BLaER1 (cell line): ENCODE measurements at regions not wholly inside any gene's neighbourhood (a gene's known extent, or its start where the extent isn't known, plus 50 kb on each side); places are given as distances from the start of the nearest gene placed in this dataset.

Source experiments
- H3K27ac ChIP-seq: shearing (Covaris generic); formaldehyde crosslinking; 2 replicates; pipeline ENCODE4 v1.8.1; 2022
- H3K27me3 ChIP-seq: shearing (Covaris generic); formaldehyde crosslinking; 2 replicates; pipeline ENCODE4 v1.8.1; 2022
- H3K36me3 ChIP-seq: shearing (Covaris generic); formaldehyde crosslinking; 2 replicates; pipeline ENCODE4 v1.8.1; 2022
- H3K4me1 ChIP-seq: shearing (Covaris generic); formaldehyde crosslinking; 2 replicates; pipeline ENCODE4 v1.8.1; 2022
- H3K4me2 ChIP-seq: shearing (Covaris generic); formaldehyde crosslinking; 2 replicates; pipeline ENCODE4 v1.8.1; 2022
- H3K4me3 ChIP-seq: shearing (Covaris generic); formaldehyde crosslinking; 2 replicates; pipeline ENCODE4 v1.8.1; 2022
- H3K9ac ChIP-seq: shearing (Covaris generic); formaldehyde crosslinking; 2 replicates; pipeline ENCODE4 v1.8.1; 2022
- H3K9me3 ChIP-seq: shearing (Covaris generic); formaldehyde crosslinking; 2 replicates; pipeline ENCODE4 v1.8.1; 2022
- H4K20me1 ChIP-seq: shearing (Covaris generic); formaldehyde crosslinking; 2 replicates; pipeline ENCODE4 v1.8.1; 2022
- Cebpa-rat ChIP-seq: shearing (Covaris generic); IDR thresholded peaks from 2 replicates; pipeline ENCODE4 v1.8.1; 2022

DNA sequence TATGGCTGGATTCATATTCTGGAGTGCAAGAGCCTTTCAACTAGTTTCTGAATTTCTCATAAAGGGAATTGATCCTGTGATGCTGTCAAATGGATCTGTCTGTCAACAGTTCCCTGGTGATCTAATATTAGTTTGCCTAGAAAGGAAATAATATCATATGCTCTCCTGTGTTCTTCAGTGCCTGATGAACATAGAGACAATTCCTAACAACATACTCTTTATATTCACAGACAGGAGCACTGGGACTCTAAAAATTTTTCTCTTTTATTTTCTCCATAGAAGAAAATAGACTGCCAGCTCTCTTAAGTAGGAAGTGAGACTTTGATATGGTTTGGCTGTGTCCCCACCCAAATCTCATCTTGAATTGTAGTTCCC is 259.7 kb downstream of the TMX3 start:
- Histone ChIP-seq H3K27ac (no peak overlapping the region), H3K4me2 (no peak overlapping the region), H3K4me3 (no peak overlapping the region), H3K9me3 (peaks cover 6% of the 10 kb centered on the region; the same call in 1 of the 2 replicates), H4K20me1 (no peaks in the 10 kb centered on the region), H3K4me1 (no peaks in the 10 kb centered on the region), H3K9ac (no peak overlapping the region), H3K36me3 (no peaks in the 10 kb centered on the region), H3K27me3 (no peaks in the 10 kb centered on the region)
- TF ChIP-seq Cebpa-rat, result no peak

DNA sequence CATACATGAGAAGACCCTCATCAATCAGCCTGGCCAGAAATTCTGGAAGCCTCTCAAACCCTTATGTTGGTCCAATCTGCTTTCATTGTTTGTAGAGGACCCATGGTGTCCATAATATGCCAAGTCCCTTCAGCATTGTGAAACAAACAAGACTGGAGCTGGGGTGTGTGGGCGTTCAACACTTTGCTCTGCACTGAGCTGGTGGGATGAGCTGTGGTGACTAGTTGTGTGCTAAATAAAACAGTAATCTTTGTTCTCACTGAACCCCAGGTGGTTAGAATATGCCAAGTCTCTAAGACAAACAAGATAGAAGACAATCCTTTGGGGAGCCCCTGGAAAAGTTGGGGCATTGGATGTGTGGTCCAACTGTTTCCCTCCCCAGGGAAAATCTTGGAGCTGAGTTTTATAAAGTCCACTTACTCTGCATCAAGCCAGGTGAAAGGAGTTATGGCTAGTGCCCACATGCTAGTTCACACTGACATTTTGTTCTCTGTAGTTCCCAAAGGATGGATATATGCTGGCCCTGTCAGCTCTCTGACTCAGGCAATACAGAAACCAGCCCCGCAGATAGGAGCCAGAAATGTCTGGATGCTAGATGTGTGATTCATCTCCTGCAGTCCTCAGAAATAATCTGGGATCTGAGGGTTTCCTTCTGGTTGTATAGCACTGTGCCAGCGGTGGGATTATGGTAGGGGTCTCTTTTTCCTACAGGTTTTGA is 260.2 kb downstream of the TMX3 start:
- H3K9me3 ChIP-seq, result peaks cover 6% of the 10 kb centered on the region; the same call in 1 of the 2 replicates
- no peak overlapping the region for H3K4me2 ChIP-seq
- no peak overlapping the region for H3K4me3 ChIP-seq
- H3K9ac ChIP-seq, result no peak overlapping the region
- no peaks in the 10 kb centered on the region for H3K4me1 ChIP-seq
- TF ChIP-seq Cebpa-rat, result no peak
- no peak overlapping the region for H3K27ac ChIP-seq
- no peaks in the 10 kb centered on the region for H3K36me3 ChIP-seq
- H4K20me1 ChIP-seq, result no peaks in the 10 kb centered on the region
- no peaks in the 10 kb centered on the region for H3K27me3 ChIP-seq

DNA sequence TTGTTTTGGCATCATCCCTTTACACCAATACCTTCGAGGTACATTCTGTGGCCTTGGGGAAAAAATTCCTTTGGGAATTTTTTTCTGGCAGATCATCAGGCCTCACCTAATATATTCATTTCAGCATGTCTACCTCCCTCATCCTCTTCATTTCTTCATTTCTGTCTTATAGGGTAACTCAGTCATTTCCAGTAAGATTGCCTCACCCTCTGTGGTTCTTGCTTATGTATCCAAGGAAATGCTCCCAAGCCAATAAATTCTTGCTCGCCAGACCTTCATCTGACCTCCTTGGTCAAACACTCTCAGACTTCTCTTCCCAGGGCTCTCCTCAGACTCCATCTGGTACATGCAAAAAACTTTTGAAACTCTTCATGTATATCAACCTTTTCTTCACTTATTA is 265.6 kb downstream of the TMX3 start:
- H3K9ac ChIP-seq, result no peak overlapping the region
- no peak overlapping the region for H3K4me3 ChIP-seq
- no peak overlapping the region for H3K27ac ChIP-seq
- H3K4me2 ChIP-seq, result no peak overlapping the region
- no peaks in the 10 kb centered on the region for H3K27me3 ChIP-seq
- no peaks in the 10 kb centered on the region for H3K9me3 ChIP-seq
- no peak for TF ChIP-seq Cebpa-rat
- H3K36me3 ChIP-seq, result no peaks in the 10 kb centered on the region
- H3K4me1 ChIP-seq, result no peaks in the 10 kb centered on the region
- no peaks in the 10 kb centered on the region for H4K20me1 ChIP-seq

DNA sequence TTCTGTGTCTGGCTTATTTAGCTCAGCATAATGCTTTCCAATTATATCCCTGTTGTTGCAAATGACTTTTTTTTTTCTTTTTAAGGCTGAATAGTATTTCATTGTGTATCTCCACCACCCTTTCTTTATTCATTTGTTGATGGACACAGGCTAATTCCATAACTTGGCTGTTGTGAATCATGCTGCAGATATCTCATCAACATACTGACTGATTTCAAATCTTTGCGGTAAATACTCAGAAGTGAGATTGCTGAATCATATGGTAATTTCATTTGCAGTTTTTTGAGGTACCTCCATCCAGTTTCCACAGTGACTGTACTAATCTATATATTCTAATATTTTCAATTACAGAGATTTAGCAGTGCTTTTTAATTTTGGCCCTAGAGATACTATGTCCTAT is 266.2 kb downstream of the TMX3 start:
- Histone ChIP-seq H3K4me1 (no peaks in the 10 kb centered on the region), H4K20me1 (no peaks in the 10 kb centered on the region), H3K4me2 (no peak overlapping the region), H3K27me3 (no peaks in the 10 kb centered on the region), H3K9ac (no peak overlapping the region), H3K27ac (no peak overlapping the region), H3K36me3 (no peaks in the 10 kb centered on the region), H3K9me3 (no peaks in the 10 kb centered on the region), H3K4me3 (no peak overlapping the region)
- no peak for TF ChIP-seq Cebpa-rat

DNA sequence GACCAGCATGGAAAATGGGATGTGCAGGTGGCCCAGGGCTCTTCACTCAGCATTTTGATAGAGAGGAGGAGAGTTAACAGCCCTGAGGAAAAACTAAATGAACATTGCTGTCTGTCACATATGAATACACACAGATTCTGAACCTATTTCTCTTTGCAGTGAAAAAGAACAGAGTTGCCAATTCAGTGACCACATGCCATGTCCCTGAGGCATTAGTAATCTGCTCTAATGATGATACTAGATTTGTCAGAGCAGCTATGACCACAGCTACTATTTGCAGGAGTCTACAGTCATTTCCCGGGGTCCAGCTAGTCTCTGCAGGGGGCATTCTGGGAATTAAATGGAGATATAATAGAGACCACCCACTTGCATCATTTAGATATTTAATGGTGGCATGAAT is 267.6 kb downstream of the TMX3 start:
- Histone ChIP-seq H3K4me1 (no peaks in the 10 kb centered on the region), H3K4me2 (no peak overlapping the region), H3K36me3 (no peaks in the 10 kb centered on the region), H3K27me3 (no peaks in the 10 kb centered on the region), H4K20me1 (no peaks in the 10 kb centered on the region), H3K9ac (no peak overlapping the region), H3K4me3 (no peak overlapping the region), H3K9me3 (no peaks in the 10 kb centered on the region), H3K27ac (no peak overlapping the region)
- TF ChIP-seq Cebpa-rat, result no peak

DNA sequence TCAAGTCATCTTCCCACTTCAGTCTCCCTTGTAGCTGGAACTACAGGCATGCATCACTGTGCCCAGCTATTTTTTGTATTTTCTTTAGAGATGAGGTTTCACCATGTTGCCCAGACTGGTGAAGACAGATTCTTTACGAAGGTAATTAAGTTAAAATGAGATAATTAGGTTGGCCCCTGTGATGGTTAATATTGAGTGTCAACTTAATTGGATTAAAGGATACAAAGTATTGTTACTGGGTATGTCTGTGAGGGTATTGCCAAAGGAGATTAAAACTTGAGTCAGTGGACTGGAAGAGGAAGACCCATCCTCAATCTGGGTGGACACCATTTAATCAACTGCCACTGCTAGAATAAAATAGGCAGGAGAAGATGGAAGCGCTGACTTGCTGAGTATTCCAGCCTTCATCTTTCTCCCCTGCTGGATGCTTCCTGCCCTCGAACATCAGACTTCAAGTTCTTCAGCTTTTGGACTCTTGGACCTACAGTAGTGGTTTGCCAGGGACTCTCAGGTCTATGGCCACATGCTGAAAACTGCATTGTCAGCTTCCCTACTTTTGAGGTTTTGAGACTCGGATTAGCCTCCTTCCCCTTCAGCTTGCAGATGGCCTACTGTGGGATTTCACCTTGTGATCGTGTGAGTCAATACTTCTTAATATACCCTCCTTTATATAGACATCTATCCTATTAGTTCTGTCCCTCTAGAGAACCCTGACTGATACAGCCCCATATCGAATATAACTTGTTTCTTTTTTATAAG is 269.1 kb downstream of the TMX3 start:
- H3K27me3 ChIP-seq, result no peaks in the 10 kb centered on the region
- no peaks in the 10 kb centered on the region for H3K36me3 ChIP-seq
- H3K4me2 ChIP-seq, result no peak overlapping the region
- H3K9me3 ChIP-seq, result no peaks in the 10 kb centered on the region
- H3K27ac ChIP-seq, result no peak overlapping the region
- H3K4me3 ChIP-seq, result no peak overlapping the region
- no peaks in the 10 kb centered on the region for H4K20me1 ChIP-seq
- no peak for TF ChIP-seq Cebpa-rat
- no peak overlapping the region for H3K9ac ChIP-seq
- H3K4me1 ChIP-seq, result peaks cover 8% of the 10 kb centered on the region

DNA sequence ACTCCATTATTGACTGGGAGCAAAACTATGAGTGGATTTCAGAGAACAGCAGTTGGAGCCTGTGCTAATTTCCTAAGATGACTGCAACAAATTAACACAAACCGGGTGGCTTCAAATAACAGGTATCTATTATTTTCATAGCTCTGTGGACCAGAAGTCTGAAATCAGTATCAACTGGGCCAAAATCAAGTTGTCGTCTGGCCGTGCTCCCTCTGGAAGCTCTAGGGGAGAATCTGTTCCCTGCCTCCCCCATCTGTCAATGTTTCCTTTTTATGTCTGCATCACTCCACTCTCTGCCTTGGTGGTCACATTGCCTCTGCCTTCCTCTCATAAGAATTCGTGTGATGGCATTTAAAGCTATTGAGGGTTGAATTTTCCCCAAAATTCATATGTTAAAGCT is 269.8 kb downstream of the TMX3 start:
- no peak overlapping the region for H3K9ac ChIP-seq
- no peak overlapping the region for H3K4me3 ChIP-seq
- no peaks in the 10 kb centered on the region for H3K9me3 ChIP-seq
- H4K20me1 ChIP-seq, result no peaks in the 10 kb centered on the region
- H3K4me1 ChIP-seq, result peaks cover 8% of the 10 kb centered on the region
- no peaks in the 10 kb centered on the region for H3K36me3 ChIP-seq
- no peaks in the 10 kb centered on the region for H3K27me3 ChIP-seq
- H3K27ac ChIP-seq, result no peak overlapping the region
- H3K4me2 ChIP-seq, result no peak overlapping the region
- no peak for TF ChIP-seq Cebpa-rat

DNA sequence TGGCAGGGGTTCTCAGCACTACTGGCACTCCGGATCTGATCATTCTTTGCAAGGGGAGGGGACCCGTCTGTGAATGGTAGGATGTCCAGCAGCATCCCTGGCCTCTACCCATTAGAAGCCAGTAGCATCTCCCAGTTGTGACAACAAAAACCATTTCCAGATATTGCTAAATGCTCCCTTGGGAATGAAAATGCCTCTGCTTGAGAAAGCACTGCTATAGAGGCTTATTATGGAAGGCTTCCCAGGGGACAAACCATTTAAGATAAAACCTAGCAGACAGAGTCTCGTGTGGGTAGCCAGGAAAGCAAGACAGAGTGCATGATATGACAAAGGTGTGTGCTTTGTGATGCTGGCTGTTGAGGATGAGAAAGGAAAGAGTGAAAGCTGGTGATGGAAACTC is 273.7 kb downstream of the TMX3 start:
- H3K9me3 ChIP-seq, result peaks cover 15% of the 10 kb centered on the region
- TF ChIP-seq Cebpa-rat, result no peak
- H3K4me3 ChIP-seq, result no peak overlapping the region
- peaks cover 28% of the 10 kb centered on the region for H3K4me1 ChIP-seq
- peak overlapping the region; percentile 17 for H3K4me2 ChIP-seq
- H4K20me1 ChIP-seq, result no peaks in the 10 kb centered on the region
- no peak overlapping the region for H3K9ac ChIP-seq
- no peaks in the 10 kb centered on the region for H3K27me3 ChIP-seq
- H3K27ac ChIP-seq, result no peak overlapping the region
- no peaks in the 10 kb centered on the region for H3K36me3 ChIP-seq

DNA sequence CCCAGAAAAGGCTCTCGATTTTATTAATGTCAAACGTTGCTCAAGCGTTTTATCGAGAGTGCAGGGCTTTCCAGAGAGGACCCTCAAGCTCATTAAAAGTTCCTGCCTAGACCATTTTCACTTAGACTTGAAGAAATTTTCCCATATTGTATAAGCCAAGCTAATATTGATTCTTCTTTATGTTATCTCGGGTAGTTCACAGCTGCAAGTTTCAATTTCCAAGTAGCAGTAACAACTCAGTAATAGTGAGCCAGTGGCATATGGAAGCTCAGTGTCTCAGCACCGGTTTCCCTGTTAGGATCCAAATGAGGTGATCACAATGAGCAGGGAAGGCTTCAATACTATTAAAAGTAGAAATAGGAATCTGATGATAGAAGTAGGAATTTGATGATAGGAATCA is 274.5 kb downstream of the TMX3 start:
- Histone ChIP-seq H3K4me1 (peaks cover 30% of the 10 kb centered on the region), H3K4me3 (no peak overlapping the region), H3K9ac (no peak overlapping the region), H3K4me2 (no peak overlapping the region), H3K27me3 (no peaks in the 10 kb centered on the region), H3K27ac (no peak overlapping the region), H3K9me3 (peaks cover 18% of the 10 kb centered on the region), H3K36me3 (no peaks in the 10 kb centered on the region), H4K20me1 (no peaks in the 10 kb centered on the region)
- TF ChIP-seq Cebpa-rat, result no peak

DNA sequence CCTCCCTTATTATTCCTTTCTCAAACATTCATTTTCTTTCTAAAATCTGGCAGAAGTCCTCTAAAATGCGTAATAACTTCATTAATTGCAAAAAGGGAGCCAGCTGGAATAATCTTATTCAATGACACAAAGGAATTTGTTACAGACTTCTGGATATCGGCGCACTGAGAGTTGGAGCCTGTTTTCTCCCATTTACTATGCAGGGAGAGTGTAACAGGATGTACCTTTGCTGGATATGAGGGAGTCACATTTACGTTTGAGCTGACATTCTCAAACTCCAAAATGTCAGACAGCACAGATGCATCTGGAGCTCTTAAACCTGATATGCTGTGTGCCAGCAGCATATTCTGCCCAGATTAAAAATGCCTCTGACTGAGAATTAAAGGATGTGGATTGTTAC is 275.3 kb downstream of the TMX3 start:
- H3K4me3 ChIP-seq, result no peak overlapping the region
- no peak for TF ChIP-seq Cebpa-rat
- no peak overlapping the region for H3K9ac ChIP-seq
- no peak overlapping the region for H3K27ac ChIP-seq
- peaks cover 18% of the 10 kb centered on the region for H3K9me3 ChIP-seq
- H3K4me1 ChIP-seq, result peaks cover 30% of the 10 kb centered on the region
- peak overlapping the region; percentile 43; the same call in 1 of the 2 replicates for H3K4me2 ChIP-seq
- H4K20me1 ChIP-seq, result no peaks in the 10 kb centered on the region
- H3K36me3 ChIP-seq, result no peaks in the 10 kb centered on the region
- no peaks in the 10 kb centered on the region for H3K27me3 ChIP-seq
